ENCODE measurements at regions not wholly inside any gene's neighbourhood (a gene's known extent, or its start where the extent isn't known, plus 50 kb on each side); places are given as distances from the start of the nearest gene placed in this dataset.

DNA sequence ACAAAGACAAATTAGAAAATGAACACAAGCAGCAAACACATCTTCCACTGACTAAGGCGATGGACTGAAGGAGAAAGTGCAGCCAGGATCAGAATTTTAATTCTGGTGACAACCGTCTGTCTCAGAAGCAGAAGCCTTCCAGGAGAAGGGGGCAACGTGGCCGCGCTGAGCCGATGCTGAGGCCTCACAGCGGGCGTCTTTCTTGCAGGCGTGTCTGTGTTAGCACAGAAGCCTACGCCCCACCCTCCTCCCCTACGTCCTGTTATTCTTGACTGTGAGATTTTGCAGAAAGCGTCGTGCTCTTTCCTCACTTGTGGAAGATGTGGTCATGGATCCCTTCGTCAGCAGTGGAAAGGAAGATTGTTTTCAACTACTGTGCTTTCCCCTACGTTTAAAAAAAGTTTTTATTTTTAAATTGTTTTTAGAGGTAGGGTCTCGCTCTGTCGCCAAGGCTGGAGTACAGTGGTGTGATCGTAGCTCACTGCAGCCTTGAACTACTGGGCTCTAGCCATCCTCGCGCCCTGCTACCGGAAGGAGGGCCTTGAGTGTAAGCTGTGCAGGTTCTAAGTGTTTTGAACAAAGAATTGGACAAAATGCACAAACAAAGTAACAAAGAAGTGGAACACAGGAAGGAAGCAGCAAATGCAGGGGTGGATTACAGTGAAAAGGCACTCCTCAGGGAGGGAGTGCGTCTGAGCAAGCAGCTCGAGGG is 422.0 kb downstream of the GALR1 start:
- TF ChIP-seq, protein P1, sequence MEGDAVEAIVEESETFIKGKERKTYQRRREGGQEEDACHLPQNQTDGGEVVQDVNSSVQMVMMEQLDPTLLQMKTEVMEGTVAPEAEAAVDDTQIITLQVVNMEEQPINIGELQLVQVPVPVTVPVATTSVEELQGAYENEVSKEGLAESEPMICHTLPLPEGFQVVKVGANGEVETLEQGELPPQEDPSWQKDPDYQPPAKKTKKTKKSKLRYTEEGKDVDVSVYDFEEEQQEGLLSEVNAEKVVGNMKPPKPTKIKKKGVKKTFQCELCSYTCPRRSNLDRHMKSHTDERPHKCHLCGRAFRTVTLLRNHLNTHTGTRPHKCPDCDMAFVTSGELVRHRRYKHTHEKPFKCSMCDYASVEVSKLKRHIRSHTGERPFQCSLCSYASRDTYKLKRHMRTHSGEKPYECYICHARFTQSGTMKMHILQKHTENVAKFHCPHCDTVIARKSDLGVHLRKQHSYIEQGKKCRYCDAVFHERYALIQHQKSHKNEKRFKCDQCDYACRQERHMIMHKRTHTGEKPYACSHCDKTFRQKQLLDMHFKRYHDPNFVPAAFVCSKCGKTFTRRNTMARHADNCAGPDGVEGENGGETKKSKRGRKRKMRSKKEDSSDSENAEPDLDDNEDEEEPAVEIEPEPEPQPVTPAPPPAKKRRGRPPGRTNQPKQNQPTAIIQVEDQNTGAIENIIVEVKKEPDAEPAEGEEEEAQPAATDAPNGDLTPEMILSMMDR (conservative IDR thresholded peaks at IDR 0.05; ENCODE audit: low read length): no peak
- TF ChIP-seq EZH2phosphoT487 (IDR thresholded peaks at IDR 0.05; ENCODE audit: borderline replicate concordance, low read depth, low read length): no peak
